C4-2B (cell line): ENCODE measurements at regions not wholly inside any gene's neighbourhood (a gene's known extent, or its start where the extent isn't known, plus 50 kb on each side); places are given as distances from the start of the nearest gene placed in this dataset.

Experiments
- H3K27ac ChIP-seq: fragments of 450-650 bp; 2 replicates; pipeline ENCODE4 v1.5.1; 2017
- CTCF ChIP-seq: fragments of 450-650 bp; conservative IDR thresholded peaks from 2 replicates; pipeline ENCODE4 v1.5.1; 2017; ENCODE audit warnings: mild to moderate bottlenecking
- ZFX ChIP-seq: fragments of 450-650 bp; IDR thresholded peaks from 2 replicates; pipeline ENCODE4 v1.6.1; 2017

GRCh38 chr10:78436706-78437406, 403.2 kb downstream of the RPS24 start:
- TF ChIP-seq CTCF = no peak
- no peak for TF ChIP-seq ZFX
- H3K27ac ChIP-seq = no peak overlapping the region

GRCh38 chr10:78437407-78437768, 403.7 kb downstream of the RPS24 start:
- TF ChIP-seq CTCF (no peak), ZFX (no peak)
- no peak overlapping the region for H3K27ac ChIP-seq

GRCh38 chr10:78437998-78438906, 404.6 kb downstream of the RPS24 start:
- H3K27ac ChIP-seq = no peak overlapping the region
- TF ChIP-seq ZFX (no peak), CTCF (no peak)

- no peak for TF ChIP-seq ZFX
- TF ChIP-seq CTCF = no peak
- H3K27ac ChIP-seq = no peak overlapping the region
Measured at GRCh38 chr10:78438907-78439809, 405.5 kb downstream of the RPS24 start.

- TF ChIP-seq ZFX (no peak), CTCF (no peak)
- no peak overlapping the region for H3K27ac ChIP-seq
Measured at GRCh38 chr10:78441010-78441409, 407.3 kb downstream of the RPS24 start.

- TF ChIP-seq CTCF = no peak
- no peak for TF ChIP-seq ZFX
- H3K27ac ChIP-seq = no peak overlapping the region
Measured at GRCh38 chr10:78441694-78442093, 408.0 kb downstream of the RPS24 start.
